Left lung (tissue), 4 donors: ENCODE measurements at regions not wholly inside any gene's neighbourhood (a gene's known extent, or its start where the extent isn't known, plus 50 kb on each side); places are given as distances from the start of the nearest gene placed in this dataset.

Experiments
- ATAC-seq: fragments of 200-7000 bp; cut with Tn5 transposase; one replicate; pipeline ENCODE4 v1.9.1; 2020; ENCODE audit warnings: moderate library complexity
- DNase-seq, 4 donors: peaks; one replicate each; pipeline ENCODE4 v3.0.0-alpha.2; 2013 to 2020
- H3K27ac ChIP-seq, 2 donors: fragments of 200-600 bp; sonication (generic) in 1 of 2; one replicate each; pipeline versions ENCODE4 v1.5.0 to v1.8.0; 2020 to 2021
- H3K27me3 ChIP-seq, 2 donors: fragments of 200-600 bp; sonication (generic) in 1 of 2; one replicate each; pipeline versions ENCODE4 v1.5.0 to v1.8.0; 2020 to 2021
- H3K36me3 ChIP-seq, 2 donors: fragments of 200-600 bp; sonication (generic) in 1 of 2; one replicate each; pipeline versions ENCODE4 v1.5.0 to v1.8.0; 2020 to 2021
- H3K4me1 ChIP-seq, 2 donors: fragments of 200-600 bp; one replicate each; pipeline ENCODE4 v1.8.0; 2021
- H3K4me3 ChIP-seq, 2 donors: fragments of 200-600 bp; sonication (generic) in 1 of 2; one replicate each; pipeline versions ENCODE4 v1.5.0 to v1.8.0; 2020 to 2021; ENCODE audit warnings: mild to moderate bottlenecking in 1 of 2
- H3K9me3 ChIP-seq, 2 donors: fragments of 200-600 bp; sonication (generic) in 1 of 2; one replicate each; pipeline versions ENCODE4 v1.5.0 to v1.8.0; 2020 to 2021
- intact Hi-C, 2 donors: fragments of 100-400 bp; cut with DNase I; formaldehyde crosslinking; loops; one replicate each; pipeline versions ENCODE4 v1.11.2 to v1.14.2; 2022
- TF ChIP-seq, protein P1 (sequence below), 2 donors: fragments of 200-600 bp; sonication (generic) in 1 of 2; IDR thresholded peaks; one replicate each; pipeline versions ENCODE4 v1.5.0 to v1.8.0; 2021; ENCODE audit warnings: antibody characterized with exemption in 2 of 2
- donor health status: DM: no; HTN: yes; CAD: no.
- donor health status: DM: no; HTN: no; CAD: no.

- H3K4me3 ChIP-seq = no peak overlapping the region
- TF ChIP-seq, protein P1, sequence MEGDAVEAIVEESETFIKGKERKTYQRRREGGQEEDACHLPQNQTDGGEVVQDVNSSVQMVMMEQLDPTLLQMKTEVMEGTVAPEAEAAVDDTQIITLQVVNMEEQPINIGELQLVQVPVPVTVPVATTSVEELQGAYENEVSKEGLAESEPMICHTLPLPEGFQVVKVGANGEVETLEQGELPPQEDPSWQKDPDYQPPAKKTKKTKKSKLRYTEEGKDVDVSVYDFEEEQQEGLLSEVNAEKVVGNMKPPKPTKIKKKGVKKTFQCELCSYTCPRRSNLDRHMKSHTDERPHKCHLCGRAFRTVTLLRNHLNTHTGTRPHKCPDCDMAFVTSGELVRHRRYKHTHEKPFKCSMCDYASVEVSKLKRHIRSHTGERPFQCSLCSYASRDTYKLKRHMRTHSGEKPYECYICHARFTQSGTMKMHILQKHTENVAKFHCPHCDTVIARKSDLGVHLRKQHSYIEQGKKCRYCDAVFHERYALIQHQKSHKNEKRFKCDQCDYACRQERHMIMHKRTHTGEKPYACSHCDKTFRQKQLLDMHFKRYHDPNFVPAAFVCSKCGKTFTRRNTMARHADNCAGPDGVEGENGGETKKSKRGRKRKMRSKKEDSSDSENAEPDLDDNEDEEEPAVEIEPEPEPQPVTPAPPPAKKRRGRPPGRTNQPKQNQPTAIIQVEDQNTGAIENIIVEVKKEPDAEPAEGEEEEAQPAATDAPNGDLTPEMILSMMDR (IDR thresholded peaks at IDR 0.05) = no peak
- no peaks in the 10 kb centered on the region for H3K4me1 ChIP-seq
- DNase-seq = no peak
- no peak overlapping the region for H3K27ac ChIP-seq
- H3K9me3 ChIP-seq = no peaks in the 10 kb centered on the region
- no peaks in the 10 kb centered on the region for H3K36me3 ChIP-seq
- intact Hi-C loops = no loop called here
- ATAC-seq = no peak
- H3K27me3 ChIP-seq = no peaks in the 10 kb centered on the region
Measured at GRCh38 chr12:88303335-88303734, 161.2 kb downstream of the TMTC3 start.

DNA sequence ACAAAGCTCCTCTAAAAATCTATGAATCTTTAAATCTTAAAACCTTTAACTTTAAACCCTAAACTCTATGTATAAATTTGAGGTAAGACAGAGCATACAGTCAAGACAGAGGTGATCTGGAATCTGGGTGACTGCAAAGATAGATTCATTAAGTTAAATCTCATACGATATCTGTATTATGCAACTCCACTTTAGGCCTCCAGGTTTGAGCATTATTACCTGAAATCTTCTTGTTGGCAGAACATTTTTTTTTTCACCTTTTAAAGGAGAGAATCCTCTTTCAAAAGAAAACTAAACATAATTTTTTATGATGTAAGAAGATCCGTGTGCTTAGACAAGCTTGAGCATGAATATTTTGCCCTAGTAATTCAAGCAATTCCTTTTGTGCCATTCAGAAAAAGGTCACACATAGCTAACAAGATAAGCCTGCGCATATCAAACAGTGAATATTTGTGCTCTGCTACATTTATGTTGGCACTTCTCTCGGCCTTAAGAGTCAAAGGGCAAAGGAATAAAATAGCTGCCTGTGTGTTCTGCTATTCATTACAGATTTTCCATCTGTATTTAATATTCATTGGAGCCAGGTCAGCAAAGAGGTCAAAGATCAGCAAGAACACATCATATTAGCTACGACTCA lies 163.3 kb downstream of the TMTC3 start:
- Histone ChIP-seq H3K27me3 (no peaks in the 10 kb centered on the region), H3K4me3 (no peak overlapping the region), H3K4me1 (no peaks in the 10 kb centered on the region), H3K36me3 (no peaks in the 10 kb centered on the region), H3K9me3 (no peaks in the 10 kb centered on the region), H3K27ac (no peak overlapping the region)
- no peak for DNase-seq
- ATAC-seq = no peak
- TF ChIP-seq, protein P1 (IDR thresholded peaks at IDR 0.05) = no peak
- intact Hi-C loops = no loop called here

- Histone ChIP-seq H3K4me3 (no peak overlapping the region), H3K27me3 (no peaks in the 10 kb centered on the region), H3K4me1 (no peaks in the 10 kb centered on the region), H3K36me3 (no peaks in the 10 kb centered on the region), H3K9me3 (no peaks in the 10 kb centered on the region), H3K27ac (no peak overlapping the region)
- no peak for DNase-seq
- TF ChIP-seq, protein P1 (IDR thresholded peaks at IDR 0.05) = no peak
- intact Hi-C loops = no loop called here
- no peak for ATAC-seq
Measured at GRCh38 chr12:88306471-88307069, 164.5 kb downstream of the TMTC3 start.

GRCh38 chr12:88307961-88308360 lies 165.9 kb downstream of the TMTC3 start:
- Histone ChIP-seq H3K27ac (no peak overlapping the region), H3K4me1 (no peaks in the 10 kb centered on the region), H3K4me3 (no peak overlapping the region), H3K27me3 (no peaks in the 10 kb centered on the region), H3K9me3 (no peaks in the 10 kb centered on the region), H3K36me3 (no peaks in the 10 kb centered on the region)
- intact Hi-C loops = no loop called here
- ATAC-seq (no peak), DNase-seq (no peak)
- TF ChIP-seq, protein P1 (IDR thresholded peaks at IDR 0.05) = no peak

- Histone ChIP-seq H3K27ac (no peak overlapping the region), H3K36me3 (no peaks in the 10 kb centered on the region), H3K4me1 (no peaks in the 10 kb centered on the region), H3K9me3 (no peaks in the 10 kb centered on the region), H3K27me3 (no peaks in the 10 kb centered on the region), H3K4me3 (no peak overlapping the region)
- intact Hi-C loops = no loop called here
- DNase-seq (no peak), ATAC-seq (no peak)
- TF ChIP-seq, protein P1 (IDR thresholded peaks at IDR 0.05) = no peak
Measured at GRCh38 chr12:88308825-88309224, 166.7 kb downstream of the TMTC3 start.
